ENCODE measurements at regions not wholly inside any gene's neighbourhood (a gene's known extent, or its start where the extent isn't known, plus 50 kb on each side); places are given as distances from the start of the nearest gene placed in this dataset.

GRCh38 chr4:143089291-143089690 is 95.4 kb upstream of the USP38 start:
- TF ChIP-seq, protein P1, sequence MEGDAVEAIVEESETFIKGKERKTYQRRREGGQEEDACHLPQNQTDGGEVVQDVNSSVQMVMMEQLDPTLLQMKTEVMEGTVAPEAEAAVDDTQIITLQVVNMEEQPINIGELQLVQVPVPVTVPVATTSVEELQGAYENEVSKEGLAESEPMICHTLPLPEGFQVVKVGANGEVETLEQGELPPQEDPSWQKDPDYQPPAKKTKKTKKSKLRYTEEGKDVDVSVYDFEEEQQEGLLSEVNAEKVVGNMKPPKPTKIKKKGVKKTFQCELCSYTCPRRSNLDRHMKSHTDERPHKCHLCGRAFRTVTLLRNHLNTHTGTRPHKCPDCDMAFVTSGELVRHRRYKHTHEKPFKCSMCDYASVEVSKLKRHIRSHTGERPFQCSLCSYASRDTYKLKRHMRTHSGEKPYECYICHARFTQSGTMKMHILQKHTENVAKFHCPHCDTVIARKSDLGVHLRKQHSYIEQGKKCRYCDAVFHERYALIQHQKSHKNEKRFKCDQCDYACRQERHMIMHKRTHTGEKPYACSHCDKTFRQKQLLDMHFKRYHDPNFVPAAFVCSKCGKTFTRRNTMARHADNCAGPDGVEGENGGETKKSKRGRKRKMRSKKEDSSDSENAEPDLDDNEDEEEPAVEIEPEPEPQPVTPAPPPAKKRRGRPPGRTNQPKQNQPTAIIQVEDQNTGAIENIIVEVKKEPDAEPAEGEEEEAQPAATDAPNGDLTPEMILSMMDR (IDR thresholded peaks at IDR 0.05), result no peak
- no peak for TF ChIP-seq EZH2 (IDR thresholded peaks at IDR 0.05; ENCODE audit: borderline replicate concordance, insufficient read depth, low read depth, low read length, poor library complexity, severe bottlenecking)
- intact Hi-C loops (cut with micrococcal nuclease), result no loop called here
- no peak overlapping the region for H3K9ac ChIP-seq (ENCODE audit: low read length)
- no peaks in the 10 kb centered on the region for H4K20me1 ChIP-seq (ENCODE audit: control insufficient read depth, insufficient read depth, low read length, poor library complexity, severe bottlenecking)
- no peaks in the 10 kb centered on the region for H3K36me3 ChIP-seq (replicated peaks in 1 of 2; ENCODE audit: control extremely low read depth in 1 of 2, control insufficient read depth in 1 of 2, extremely low read depth in 1 of 2, insufficient read depth in 2 of 2, low read length in 1 of 2)
- no peak overlapping the region for H3K27ac ChIP-seq (ENCODE audit: low read length in 2 of 2)
- peaks cover 5% of the 10 kb centered on the region for H3K9me3 Mint-ChIP-seq (ENCODE audit: insufficient read depth)
- no peaks in the 10 kb centered on the region for H3K79me2 ChIP-seq (ENCODE audit: control insufficient read depth, insufficient read depth, low read length)
- no peak overlapping the region for H2AFZ ChIP-seq (ENCODE audit: insufficient read depth, low read depth, low read length, poor library complexity, severe bottlenecking)
- no peak overlapping the region for H3K4me3 ChIP-seq (ENCODE audit: control extremely low read depth in 1 of 5, extremely low read depth in 1 of 5, insufficient read depth in 1 of 5, low read depth in 2 of 5, low read length in 4 of 5)
- H3K27me3 ChIP-seq (replicated peaks in 1 of 4; ENCODE audit: control extremely low read depth in 1 of 4, control insufficient read depth in 3 of 4, insufficient read depth in 4 of 4, low read length in 3 of 4), result no peaks in the 10 kb centered on the region
- H3K27me3 Mint-ChIP-seq, result no peaks in the 10 kb centered on the region
- H3K4me2 ChIP-seq (replicated peaks; ENCODE audit: low read depth, low read length, poor library complexity, severe bottlenecking), result no peak overlapping the region
- H3K4me1 ChIP-seq (ENCODE audit: control insufficient read depth in 2 of 2, insufficient read depth in 2 of 2, low read length in 2 of 2), result no peaks in the 10 kb centered on the region
- CTCF ChIA-PET, result no interaction called here
- peaks cover 0 to 4% (median 0%) of the 10 kb centered on the region in 3 donors for H3K9me3 ChIP-seq (ENCODE audit: control extremely low read depth in 1 of 3, control insufficient read depth in 2 of 3, insufficient read depth in 1 of 3, low read length in 2 of 3)
- no peak overlapping the region for H3K4me3 Mint-ChIP-seq
- ATAC-seq (ENCODE audit: low read depth) (no peak), DNase-seq (no peak)
- no peak overlapping the region for H3K27ac Mint-ChIP-seq
- POLR2A ChIA-PET, result no interaction called here
- no peaks in the 10 kb centered on the region for H3K4me1 Mint-ChIP-seq

GRCh38 chr4:143089847-143090246 is 94.9 kb upstream of the USP38 start:
- no peaks in the 10 kb centered on the region for H4K20me1 ChIP-seq (ENCODE audit: control insufficient read depth, insufficient read depth, low read length, poor library complexity, severe bottlenecking)
- DNase-seq (no peak), ATAC-seq (ENCODE audit: low read depth) (no peak)
- H3K4me1 Mint-ChIP-seq, result no peaks in the 10 kb centered on the region
- TF ChIP-seq, protein P1 (IDR thresholded peaks at IDR 0.05), result no peak
- no peak for TF ChIP-seq EZH2 (IDR thresholded peaks at IDR 0.05; ENCODE audit: borderline replicate concordance, insufficient read depth, low read depth, low read length, poor library complexity, severe bottlenecking)
- no peak overlapping the region for H3K4me3 Mint-ChIP-seq
- H3K79me2 ChIP-seq (ENCODE audit: control insufficient read depth, insufficient read depth, low read length), result no peaks in the 10 kb centered on the region
- no peak overlapping the region for H3K4me3 ChIP-seq (ENCODE audit: control extremely low read depth in 1 of 5, extremely low read depth in 1 of 5, insufficient read depth in 1 of 5, low read depth in 2 of 5, low read length in 4 of 5)
- H3K9ac ChIP-seq (ENCODE audit: low read length), result no peak overlapping the region
- no peak overlapping the region for H3K27ac Mint-ChIP-seq
- no peaks in the 10 kb centered on the region for H3K27me3 Mint-ChIP-seq
- H3K9me3 Mint-ChIP-seq (ENCODE audit: insufficient read depth), result peaks cover 5% of the 10 kb centered on the region
- ChIA-PET CTCF (no interaction called here), POLR2A (no interaction called here)
- H3K27me3 ChIP-seq (replicated peaks in 1 of 4; ENCODE audit: control extremely low read depth in 1 of 4, control insufficient read depth in 3 of 4, insufficient read depth in 4 of 4, low read length in 3 of 4), result no peaks in the 10 kb centered on the region
- H3K4me2 ChIP-seq (replicated peaks; ENCODE audit: low read depth, low read length, poor library complexity, severe bottlenecking), result no peak overlapping the region
- H3K4me1 ChIP-seq (ENCODE audit: control insufficient read depth in 2 of 2, insufficient read depth in 2 of 2, low read length in 2 of 2), result no peaks in the 10 kb centered on the region
- no peaks in the 10 kb centered on the region for H3K36me3 ChIP-seq (replicated peaks in 1 of 2; ENCODE audit: control extremely low read depth in 1 of 2, control insufficient read depth in 1 of 2, extremely low read depth in 1 of 2, insufficient read depth in 2 of 2, low read length in 1 of 2)
- no peak overlapping the region for H3K27ac ChIP-seq (ENCODE audit: low read length in 2 of 2)
- intact Hi-C loops (cut with micrococcal nuclease), result no loop called here
- H3K9me3 ChIP-seq (ENCODE audit: control extremely low read depth in 1 of 3, control insufficient read depth in 2 of 3, insufficient read depth in 1 of 3, low read length in 2 of 3), result peaks cover 0 to 4% (median 0%) of the 10 kb centered on the region in 3 donors
- H2AFZ ChIP-seq (ENCODE audit: insufficient read depth, low read depth, low read length, poor library complexity, severe bottlenecking), result no peak overlapping the region
